ENCODE measurements at regions not wholly inside any gene's neighbourhood (a gene's known extent, or its start where the extent isn't known, plus 50 kb on each side); places are given as distances from the start of the nearest gene placed in this dataset.
"Not testable (repeated sequence)": the region's sequence is repeated elsewhere in the genome, so short reads cannot be mapped to it uniquely, and the experiment has no call there.

DNA sequence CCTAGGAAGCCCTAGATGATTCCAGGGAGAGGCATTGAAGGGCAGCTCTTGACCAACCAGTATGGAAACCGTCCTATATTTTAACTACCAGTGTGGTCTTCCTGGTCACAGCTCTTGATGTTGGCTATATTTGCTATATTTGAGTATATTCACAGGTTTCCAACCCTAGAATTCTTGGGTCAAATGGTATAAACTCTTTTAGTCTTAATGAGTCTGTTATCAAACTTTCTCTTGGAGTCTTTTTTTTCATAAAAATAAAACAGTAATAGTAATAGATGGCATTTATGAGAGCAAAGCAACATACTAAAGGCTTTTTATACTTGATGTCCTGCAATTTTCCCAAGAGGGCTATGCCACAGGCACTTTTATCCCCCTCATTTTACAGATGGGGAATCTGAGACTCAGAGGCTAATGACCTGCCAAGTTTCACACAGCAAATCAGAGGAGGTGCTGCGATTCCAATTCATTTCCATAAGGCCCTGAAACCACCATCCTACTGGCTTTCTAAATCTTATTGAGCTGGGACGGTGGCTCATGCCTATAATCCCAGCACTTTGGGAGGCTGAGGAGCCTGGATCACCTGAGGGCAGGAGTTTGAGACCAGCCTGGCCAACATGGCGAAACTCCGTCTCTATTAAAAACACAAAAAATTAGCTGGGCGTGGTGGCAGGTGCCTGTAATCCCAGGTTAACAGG lies 217.2 kb upstream of the ZNF217 start:
- H3K9me3 ChIP-seq = no peaks in the 10 kb centered on the region
- no peaks in the 10 kb centered on the region for H3K36me3 ChIP-seq
- no peaks in the 10 kb centered on the region for H3K4me1 ChIP-seq
- H3K27ac ChIP-seq = no peak overlapping the region
- H3K27me3 ChIP-seq = no peaks in the 10 kb centered on the region
- no peak for DNase-seq (ENCODE audit: low spot score in 2 of 2)
- H3K4me3 ChIP-seq = no peak overlapping the region
- WGBS, 2 donors = 72 to 74% methylated on average over 6 of the region's 6 CpGs
- TF ChIP-seq EP300 (IDR thresholded peaks at IDR 0.05) = no peak
- TF ChIP-seq POLR2A (IDR thresholded peaks at IDR 0.05) = no peak
- TF ChIP-seq CTCF (IDR thresholded peaks at IDR 0.05) = no peak

- no peak for DNase-seq (ENCODE audit: low spot score in 2 of 2)
- 80 to 87% methylated on average over 2 of the region's 2 CpGs for whole genome bisulfite sequencing, 2 donors
- Histone ChIP-seq H3K27me3 (no peaks in the 10 kb centered on the region), H3K4me3 (no peak overlapping the region), H3K9me3 (no peaks in the 10 kb centered on the region), H3K4me1 (no peaks in the 10 kb centered on the region), H3K36me3 (no peaks in the 10 kb centered on the region), H3K27ac (no peak overlapping the region)
- TF ChIP-seq EP300 (IDR thresholded peaks at IDR 0.05) (no peak), POLR2A (IDR thresholded peaks at IDR 0.05) (no peak), CTCF (IDR thresholded peaks at IDR 0.05) (no peak)
These were observed 216.2 kb upstream of the ZNF217 start for GRCh38 chr20:53809728-53810365.

- Histone ChIP-seq H3K27me3 (no peaks in the 10 kb centered on the region), H3K36me3 (no peaks in the 10 kb centered on the region), H3K27ac (no peak overlapping the region), H3K4me3 (no peak overlapping the region), H3K4me1 (no peaks in the 10 kb centered on the region), H3K9me3 (no peaks in the 10 kb centered on the region)
- no peak for TF ChIP-seq POLR2A (IDR thresholded peaks at IDR 0.05)
- no peak for TF ChIP-seq EP300 (IDR thresholded peaks at IDR 0.05)
- TF ChIP-seq CTCF (IDR thresholded peaks at IDR 0.05) = no peak
- 61 to 76% methylated on average over 2 of the region's 2 CpGs for WGBS, 2 donors
- DNase-seq (ENCODE audit: low spot score in 2 of 2) = no peak
These were observed 215.6 kb upstream of the ZNF217 start for GRCh38 chr20:53809217-53809616.

DNA sequence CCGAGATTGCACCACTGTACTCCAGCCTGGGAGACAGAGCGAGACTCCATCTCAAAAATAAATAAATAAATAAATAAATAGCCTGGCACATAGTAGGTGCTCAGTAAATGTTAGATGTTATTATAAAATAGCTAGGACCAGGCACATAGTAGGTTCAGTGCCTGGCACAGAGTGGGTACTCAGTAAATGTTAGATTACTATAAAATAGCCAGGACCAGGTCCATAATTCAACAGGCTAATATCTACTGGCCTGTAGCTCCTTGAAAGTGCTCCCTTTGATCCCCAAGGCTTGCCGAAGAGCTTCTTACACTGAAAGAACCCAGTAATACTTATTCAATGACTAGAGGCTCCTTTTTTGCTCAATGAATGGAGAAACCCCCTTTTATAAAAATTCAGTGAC lies 215.1 kb upstream of the ZNF217 start:
- Histone ChIP-seq H3K27ac (no peak overlapping the region), H3K4me3 (no peak overlapping the region), H3K36me3 (no peaks in the 10 kb centered on the region), H3K9me3 (no peaks in the 10 kb centered on the region), H3K4me1 (no peaks in the 10 kb centered on the region), H3K27me3 (no peaks in the 10 kb centered on the region)
- 83 to 87% methylated on average over 3 of the region's 3 CpGs for WGBS, 2 donors
- DNase-seq (ENCODE audit: low spot score in 2 of 2) = no peak
- TF ChIP-seq CTCF (IDR thresholded peaks at IDR 0.05) = no peak
- TF ChIP-seq EP300 (IDR thresholded peaks at IDR 0.05) = no peak
- no peak for TF ChIP-seq POLR2A (IDR thresholded peaks at IDR 0.05)

DNA sequence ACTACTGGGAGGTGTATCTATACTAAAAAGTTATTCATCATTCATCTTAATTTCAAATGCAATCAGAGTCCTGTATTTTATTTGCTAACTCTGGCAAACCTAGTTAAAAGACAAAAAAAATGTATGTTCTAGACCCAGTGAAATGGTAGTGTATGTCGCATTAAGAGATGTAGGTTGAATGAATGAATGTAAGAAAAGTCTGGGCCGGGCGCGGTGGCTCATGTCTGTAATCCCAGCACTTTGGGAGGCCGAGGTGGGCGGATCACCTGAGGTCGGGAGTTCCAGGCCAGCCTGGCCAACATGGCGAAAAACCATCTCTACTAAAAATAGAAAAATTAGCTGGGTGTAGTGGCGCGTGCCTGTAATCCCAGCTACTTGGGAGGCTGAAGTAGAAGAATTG lies 214.7 kb upstream of the ZNF217 start:
- H3K27me3 ChIP-seq; H3K27ac ChIP-seq; H3K4me1 ChIP-seq; H3K9me3 ChIP-seq; H3K4me3 ChIP-seq; H3K36me3 ChIP-seq; DNase-seq (ENCODE audit: low spot score in 2 of 2): not testable (repeated sequence)
- whole genome bisulfite sequencing, 2 donors = 90 to 93% methylated on average over 10 of the region's 10 CpGs
